HepG2 (cell line): ENCODE measurements at regions not wholly inside any gene's neighbourhood (a gene's known extent, or its start where the extent isn't known, plus 50 kb on each side); places are given as distances from the start of the nearest gene placed in this dataset.

Experiments
- GATAD2A ChIP-seq: IDR thresholded peaks from 2 replicates; pipeline ENCODE4 v1.6.1; 2016
- YEATS2 ChIP-seq: sonication (generic); formaldehyde crosslinking; IDR thresholded peaks from 2 replicates; pipeline ENCODE4 v1.4.0; 2020; ENCODE audit warnings: missing genetic modification reagents, borderline replicate concordance
- ZNF670 ChIP-seq: sonication (generic); formaldehyde crosslinking; IDR thresholded peaks from 2 replicates; pipeline ENCODE4 v1.8.0; 2022; ENCODE audit warnings: mild to moderate bottlenecking, missing genetic modification reagents, borderline replicate concordance
- TF ChIP-seq, protein P1 (sequence below): sonication (generic); formaldehyde crosslinking; IDR thresholded peaks from 2 replicates; pipeline ENCODE4 v1.4.0; 2020; ENCODE audit warnings: mild to moderate bottlenecking, missing genetic modification reagents

GRCh38 chr5:99900302-99900852 is 634.8 kb upstream of the FAM174A start (continued):
- TF ChIP-seq, protein P1, sequence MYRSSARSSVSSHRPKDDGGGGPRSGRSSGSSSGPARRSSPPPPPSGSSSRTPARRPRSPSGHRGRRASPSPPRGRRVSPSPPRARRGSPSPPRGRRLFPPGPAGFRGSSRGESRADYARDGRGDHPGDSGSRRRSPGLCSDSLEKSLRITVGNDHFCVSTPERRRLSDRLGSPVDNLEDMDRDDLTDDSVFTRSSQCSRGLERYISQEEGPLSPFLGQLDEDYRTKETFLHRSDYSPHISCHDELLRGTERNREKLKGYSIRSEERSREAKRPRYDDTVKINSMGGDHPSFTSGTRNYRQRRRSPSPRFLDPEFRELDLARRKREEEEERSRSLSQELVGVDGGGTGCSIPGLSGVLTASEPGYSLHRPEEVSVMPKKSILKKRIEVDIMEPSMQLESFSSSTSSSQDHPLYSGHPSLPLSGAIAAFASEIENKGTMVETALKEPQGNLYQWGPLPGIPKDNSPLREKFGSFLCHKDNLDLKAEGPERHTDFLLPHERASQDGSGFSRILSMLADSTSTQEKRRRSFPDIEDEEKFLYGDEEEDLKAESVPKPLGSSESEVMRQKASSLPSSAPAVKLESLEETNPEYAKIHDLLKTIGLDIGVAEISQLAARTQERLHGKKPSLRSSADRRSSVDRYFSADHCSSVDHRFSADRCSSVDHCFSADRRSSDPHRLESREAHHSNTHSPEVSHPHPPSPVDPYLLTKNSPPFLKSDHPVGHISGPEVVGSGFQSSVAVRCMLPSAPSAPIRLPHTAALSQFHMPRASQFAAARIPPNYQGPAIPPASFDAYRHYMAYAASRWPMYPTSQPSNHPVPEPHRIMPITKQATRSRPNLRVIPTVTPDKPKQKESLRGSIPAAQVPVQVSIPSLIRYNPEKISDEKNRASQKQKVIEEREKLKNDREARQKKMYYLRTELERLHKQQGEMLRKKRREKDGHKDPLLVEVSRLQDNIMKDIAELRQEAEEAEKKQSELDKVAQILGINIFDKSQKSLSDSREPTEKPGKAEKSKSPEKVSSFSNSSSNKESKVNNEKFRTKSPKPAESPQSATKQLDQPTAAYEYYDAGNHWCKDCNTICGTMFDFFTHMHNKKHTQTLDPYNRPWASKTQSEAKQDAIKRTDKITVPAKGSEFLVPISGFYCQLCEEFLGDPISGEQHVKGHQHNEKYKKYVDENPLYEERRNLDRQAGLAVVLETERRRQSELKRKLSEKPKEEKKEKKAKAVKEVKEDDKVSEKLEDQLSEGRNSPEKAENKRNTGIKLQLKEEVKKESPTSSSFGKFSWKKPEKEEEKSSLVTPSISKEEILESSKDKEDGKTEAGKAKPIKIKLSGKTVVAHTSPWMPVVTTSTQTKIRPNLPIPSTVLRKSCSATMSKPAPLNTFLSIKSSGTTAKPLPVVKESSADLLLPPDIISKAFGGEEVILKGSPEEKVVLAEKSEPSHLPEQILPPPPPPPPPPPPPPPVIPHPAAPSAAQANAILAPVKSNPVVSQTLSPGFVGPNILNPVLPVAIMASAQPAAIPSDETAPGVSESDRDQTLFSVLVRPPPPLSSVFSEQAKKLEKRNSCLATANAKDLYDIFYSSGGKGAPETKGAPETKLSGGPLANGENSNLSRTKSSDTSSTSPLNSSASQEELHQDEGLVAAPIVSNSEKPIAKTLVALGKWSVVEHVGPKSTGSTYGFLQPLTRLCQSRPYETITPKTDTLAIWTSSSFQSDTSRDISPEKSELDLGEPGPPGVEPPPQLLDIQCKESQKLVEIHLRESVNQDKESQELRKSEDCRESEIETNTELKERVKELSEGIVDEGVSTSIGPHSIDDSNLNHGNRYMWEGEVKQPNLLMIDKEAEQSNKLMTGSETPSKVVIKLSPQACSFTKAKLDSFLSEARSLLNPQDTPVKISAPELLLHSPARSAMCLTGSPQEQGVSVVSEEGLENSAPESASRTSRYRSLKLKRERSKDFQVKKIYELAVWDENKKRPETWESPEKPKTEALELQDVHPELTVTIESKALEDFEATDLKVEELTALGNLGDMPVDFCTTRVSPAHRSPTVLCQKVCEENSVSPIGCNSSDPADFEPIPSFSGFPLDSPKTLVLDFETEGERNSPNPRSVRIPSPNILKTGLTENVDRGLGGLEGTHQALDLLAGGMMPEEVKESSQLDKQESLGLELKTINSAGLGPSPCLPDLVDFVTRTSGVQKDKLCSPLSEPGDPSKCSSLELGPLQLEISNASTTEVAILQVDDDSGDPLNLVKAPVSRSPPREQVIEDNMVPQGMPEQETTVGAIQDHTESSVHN (CRISPR knock-in tag) = no peak
- TF ChIP-seq GATAD2A (CRISPR knock-in tag) (no peak), ZNF670 (CRISPR knock-in tag) (no peak), YEATS2 (no peak)
